GM12878 (cell line): ENCODE measurements at regions not wholly inside any gene's neighbourhood (a gene's known extent, or its start where the extent isn't known, plus 50 kb on each side); places are given as distances from the start of the nearest gene placed in this dataset.

Experiments
- ATAC-seq: fragments of 200-7000 bp; cut with Tn5 transposase; 3 replicates; pipeline ENCODE4 v1.9.1; 2020; ENCODE audit warnings: mild to moderate bottlenecking, moderate library complexity
- BruUV-seq: library from RNA; stranded (reverse); fragments of 400-500 nt; replicated peaks from 2 replicates; lab custom pipeline; 2021; lab: Mats Ljungman, UMichigan
- CTCF ChIA-PET: fragments of 300-600 bp; sonication (Branson Sonifier 250); formaldehyde crosslinking; extraction: SDS; loops from one replicate; lab custom pipeline; 2021; ENCODE audit warnings: inconsistent platforms; lab: Yijun Ruan, JAX
- POLR2A ChIA-PET: fragments of 350-600 bp; formaldehyde crosslinking; extraction: SDS; loops from one replicate; lab custom pipeline; 2021; ENCODE audit warnings: inconsistent platforms; lab: Charles Lee
- RAD21 ChIA-PET: fragments of 300-600 bp; sonication (Branson Sonifier 250); formaldehyde crosslinking; loops from one replicate; lab custom pipeline; 2023; ENCODE audit warnings: antibody characterized with exemption; ENCODE audit not compliant: unreplicated experiment; lab: Charles Lee
- SMC1A ChIA-PET: fragments of 300-600 bp; sonication (Branson Sonifier 250); formaldehyde crosslinking; loops from one replicate; lab custom pipeline; 2023; ENCODE audit not compliant: unreplicated experiment, uncharacterized antibody; lab: Charles Lee
- DNase-seq: peaks from one replicate; pipeline ENCODE4 v3.0.0-alpha.2; 2011; ENCODE audit warnings: low read depth, low spot score
- FAIRE-seq: peaks from 3 replicates; lab custom pipeline; 2011; peaks lifted over from hg19 to GRCh38; lab: Jason Lieb, UNC
- H2AFZ ChIP-seq: 2 replicates; pipeline ENCODE4 v1.6.0; 2011; ENCODE audit warnings: low read depth, low read length, control low read depth; ENCODE audit not compliant: control insufficient read depth
- H3K27ac ChIP-seq: 2 replicates; pipeline ENCODE4 v1.5.1; 2011; ENCODE audit warnings: control low read depth; ENCODE audit not compliant: control insufficient read depth, insufficient read depth
- H3K27me3 ChIP-seq, 2 experiments: replicated peaks in 1 of 2; 2 replicates each; pipeline versions ENCODE4 v1.6.0 to v1.6.1; 2011; ENCODE audit warnings: low read length in 1 of 2; ENCODE audit not compliant: control insufficient read depth in 2 of 2, insufficient read depth in 2 of 2
- H3K36me3 ChIP-seq, 2 experiments: 2 replicates each; pipeline ENCODE4 v1.5.1; 2011; ENCODE audit warnings: low read length in 1 of 2; ENCODE audit not compliant: control insufficient read depth in 2 of 2, insufficient read depth in 2 of 2
- H3K4me1 ChIP-seq: 2 replicates; pipeline ENCODE4 v1.6.1; 2011; ENCODE audit warnings: mild to moderate bottlenecking, low read length, moderate library complexity, mixed read lengths; ENCODE audit not compliant: control insufficient read depth, insufficient read depth
- H3K4me2 ChIP-seq: 2 replicates; pipeline ENCODE4 v1.6.0; 2011; ENCODE audit warnings: control low read depth; ENCODE audit not compliant: control insufficient read depth, insufficient read depth
- H3K4me3 ChIP-seq: fragments of 200-600 bp; sonication (generic); 2 replicates; pipeline ENCODE4 v1.5.1; 2016
- H3K79me2 ChIP-seq: 2 replicates; pipeline ENCODE4 v1.6.0; 2011; ENCODE audit warnings: low read length; ENCODE audit not compliant: control insufficient read depth, insufficient read depth
- H3K9ac ChIP-seq: 2 replicates; pipeline ENCODE4 v1.8.0; 2011; ENCODE audit warnings: low read length, control low read depth, mixed read lengths; ENCODE audit not compliant: control insufficient read depth, insufficient read depth
- H3K9me3 ChIP-seq: replicated peaks from 3 replicates; pipeline ENCODE4 v1.5.1; 2011; ENCODE audit warnings: mild to moderate bottlenecking, low read length; ENCODE audit not compliant: control insufficient read depth, insufficient read depth
- H4K20me1 ChIP-seq: 2 replicates; pipeline ENCODE4 v1.6.0; 2011; ENCODE audit not compliant: control insufficient read depth, insufficient read depth
- ATF7 ChIP-seq: fragments of 450-650 bp; IDR thresholded peaks from 2 replicates; pipeline ENCODE4 v1.6.1; 2016; ENCODE audit warnings: low read depth, mild to moderate bottlenecking
- CEBPB ChIP-seq, 2 experiments: fragments of 150-350 bp in 1 of 2; IDR thresholded peaks; 2 replicates each; pipeline ENCODE4 v1.6.1; 2012 to 2014; ENCODE audit warnings: low read depth in 2 of 2, low read length in 2 of 2, borderline replicate concordance in 1 of 2, inconsistent platforms in 1 of 2
- EGR1 ChIP-seq, 2 experiments: IDR thresholded peaks; 1 replicate in 1 of 2; 2 replicates in 1 of 2; pipeline ENCODE4 v1.6.1; 2011 to 2012; ENCODE audit warnings: low read depth in 2 of 2, low read length in 2 of 2, borderline replicate concordance in 1 of 2, mild to moderate bottlenecking in 1 of 2, moderate library complexity in 1 of 2
- FOXK2 ChIP-seq: fragments of 450-650 bp; IDR thresholded peaks from 2 replicates; pipeline ENCODE4 v1.6.1; 2017; ENCODE audit warnings: mild to moderate bottlenecking, moderate library complexity
- KAT2A ChIP-seq: conservative IDR thresholded peaks from 2 replicates; pipeline ENCODE4 v1.6.1; 2011; ENCODE audit warnings: low read depth, low read length; ENCODE audit not compliant: control insufficient read depth
- KLF5 ChIP-seq: fragments of 450-650 bp; IDR thresholded peaks from 2 replicates; pipeline ENCODE4 v1.6.1; 2014; ENCODE audit warnings: mild to moderate bottlenecking; ENCODE audit not compliant: partially characterized antibody
- MYC ChIP-seq: IDR thresholded peaks from 2 replicates; pipeline ENCODE4 v1.6.1; 2011; ENCODE audit warnings: mild to moderate bottlenecking, low read length, moderate library complexity, inconsistent platforms; ENCODE audit not compliant: insufficient read depth, insufficient replicate concordance, insufficient read length, severe bottlenecking
- NR2C1 ChIP-seq: fragments of 450-650 bp; IDR thresholded peaks from 2 replicates; pipeline ENCODE4 v1.6.1; 2017; ENCODE audit warnings: antibody characterized with exemption, mild to moderate bottlenecking, moderate library complexity
- POU2F2 ChIP-seq: IDR thresholded peaks from 3 replicates; pipeline ENCODE4 v1.6.1; 2011; ENCODE audit warnings: low read depth, mild to moderate bottlenecking, low read length, borderline replicate concordance
- SIX5 ChIP-seq: IDR thresholded peaks from 2 replicates; pipeline ENCODE4 v1.6.1; 2011; ENCODE audit warnings: mild to moderate bottlenecking, low read depth, low read length, moderate library complexity; ENCODE audit not compliant: severe bottlenecking
- SREBF1 ChIP-seq: IDR thresholded peaks from 2 replicates; pipeline ENCODE4 v1.6.1; 2012; ENCODE audit warnings: mild to moderate bottlenecking, low read length
- STAT1 ChIP-seq: fragments of 450-650 bp; conservative IDR thresholded peaks from 2 replicates; pipeline ENCODE4 v1.6.1; 2014; ENCODE audit warnings: antibody characterized with exemption, mild to moderate bottlenecking
- WGBS: methylation state at CpG from one replicate; pipeline ENCODE4 v1.1.6; 2016; ENCODE audit warnings: low lambda C conversion rate; ENCODE audit not compliant: insufficient replicate concordance, insufficient coverage; ENCODE audit errors: missing lambda C conversion rate; 5-methylcytosine and 5-hydroxymethylcytosine counted together
- in situ Hi-C: fragments of 300-500 bp; cut with MboI; formaldehyde crosslinking; loops from 9 replicates; pipeline ENCODE4 v1.14.3; 2018; ENCODE audit warnings: mixed read lengths
- intact Hi-C: fragments of 100-400 bp; cut with micrococcal nuclease; formaldehyde crosslinking; loops from one replicate; pipeline ENCODE4 v1.14.2; 2022; ENCODE audit not compliant: unreplicated experiment
- TF ChIP-seq, protein P1 (sequence below): fragments of 450-650 bp; IDR thresholded peaks from 2 replicates; pipeline ENCODE4 v1.6.1; 2017; ENCODE audit warnings: borderline replicate concordance
- TF ChIP-seq, protein P2 (sequence below): fragments of 450-650 bp; formaldehyde crosslinking; IDR thresholded peaks from 2 replicates; pipeline ENCODE4 v1.4.0; 2022; ENCODE audit warnings: mild to moderate bottlenecking, moderate library complexity
- TF ChIP-seq, protein P3 (sequence below): IDR thresholded peaks from 2 replicates; pipeline ENCODE4 v1.6.1; 2012; ENCODE audit warnings: low read length, inconsistent platforms
- TF ChIP-seq, protein P4 (sequence below): fragments of 450-650 bp; IDR thresholded peaks from 2 replicates; pipeline ENCODE4 v1.6.1; 2018; ENCODE audit warnings: borderline replicate concordance, mild to moderate bottlenecking; ENCODE audit not compliant: partially characterized antibody

DNA sequence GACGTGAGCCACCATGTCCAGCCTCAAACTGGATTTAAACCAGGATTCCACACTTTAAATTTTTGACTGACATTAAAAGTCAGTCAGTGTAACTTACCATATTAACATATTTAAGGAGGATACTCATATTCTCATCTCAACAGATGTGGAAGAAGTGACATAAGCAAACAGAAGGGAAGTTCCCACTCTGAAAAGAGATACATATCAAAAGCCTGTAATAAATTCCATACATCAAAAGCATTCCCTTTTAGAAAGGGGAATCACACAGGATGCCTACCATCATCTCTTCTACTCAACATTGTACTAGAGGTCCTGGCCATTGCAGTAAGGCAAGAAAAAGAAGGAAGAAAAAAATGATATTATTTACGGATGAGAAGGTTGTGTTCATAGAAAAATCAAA, 618.2 kb upstream of the DIPK2B start (continued):
- TF ChIP-seq, protein P1, sequence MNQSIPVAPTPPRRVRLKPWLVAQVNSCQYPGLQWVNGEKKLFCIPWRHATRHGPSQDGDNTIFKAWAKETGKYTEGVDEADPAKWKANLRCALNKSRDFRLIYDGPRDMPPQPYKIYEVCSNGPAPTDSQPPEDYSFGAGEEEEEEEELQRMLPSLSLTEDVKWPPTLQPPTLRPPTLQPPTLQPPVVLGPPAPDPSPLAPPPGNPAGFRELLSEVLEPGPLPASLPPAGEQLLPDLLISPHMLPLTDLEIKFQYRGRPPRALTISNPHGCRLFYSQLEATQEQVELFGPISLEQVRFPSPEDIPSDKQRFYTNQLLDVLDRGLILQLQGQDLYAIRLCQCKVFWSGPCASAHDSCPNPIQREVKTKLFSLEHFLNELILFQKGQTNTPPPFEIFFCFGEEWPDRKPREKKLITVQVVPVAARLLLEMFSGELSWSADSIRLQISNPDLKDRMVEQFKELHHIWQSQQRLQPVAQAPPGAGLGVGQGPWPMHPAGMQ: no peak
- TF ChIP-seq POU2F2: no peak
- TF ChIP-seq SREBF1: no peak
- TF ChIP-seq CEBPB (IDR thresholded peaks at IDR 0.05; ENCODE audit: borderline replicate concordance in 1 of 2, low read depth in 2 of 2, low read length in 2 of 2): no peak
- TF ChIP-seq KLF5: no peak

DNA sequence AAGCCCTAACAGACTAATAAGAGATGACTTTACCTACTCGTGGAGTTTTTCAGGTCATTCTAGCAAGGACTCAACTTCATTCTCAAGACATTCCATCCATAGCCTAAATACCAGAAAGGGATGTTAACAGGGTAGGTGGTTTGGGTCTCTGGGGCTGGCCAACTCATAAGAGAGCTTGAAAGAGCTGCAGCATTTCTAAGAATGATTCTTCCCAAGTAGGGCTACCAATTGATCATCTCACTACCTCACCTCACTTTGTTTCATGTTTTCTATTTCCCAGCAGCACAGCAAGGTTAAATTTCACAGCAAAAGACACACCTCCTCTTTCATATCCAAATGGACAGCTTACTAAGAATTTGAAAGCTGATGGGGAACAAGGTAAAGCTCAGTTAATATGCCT, 614.8 kb upstream of the DIPK2B start:
- POLR2A ChIA-PET: no interaction called here
- TF ChIP-seq NR2C1: no peak
- TF ChIP-seq FOXK2: no peak
- TF ChIP-seq, protein P2, sequence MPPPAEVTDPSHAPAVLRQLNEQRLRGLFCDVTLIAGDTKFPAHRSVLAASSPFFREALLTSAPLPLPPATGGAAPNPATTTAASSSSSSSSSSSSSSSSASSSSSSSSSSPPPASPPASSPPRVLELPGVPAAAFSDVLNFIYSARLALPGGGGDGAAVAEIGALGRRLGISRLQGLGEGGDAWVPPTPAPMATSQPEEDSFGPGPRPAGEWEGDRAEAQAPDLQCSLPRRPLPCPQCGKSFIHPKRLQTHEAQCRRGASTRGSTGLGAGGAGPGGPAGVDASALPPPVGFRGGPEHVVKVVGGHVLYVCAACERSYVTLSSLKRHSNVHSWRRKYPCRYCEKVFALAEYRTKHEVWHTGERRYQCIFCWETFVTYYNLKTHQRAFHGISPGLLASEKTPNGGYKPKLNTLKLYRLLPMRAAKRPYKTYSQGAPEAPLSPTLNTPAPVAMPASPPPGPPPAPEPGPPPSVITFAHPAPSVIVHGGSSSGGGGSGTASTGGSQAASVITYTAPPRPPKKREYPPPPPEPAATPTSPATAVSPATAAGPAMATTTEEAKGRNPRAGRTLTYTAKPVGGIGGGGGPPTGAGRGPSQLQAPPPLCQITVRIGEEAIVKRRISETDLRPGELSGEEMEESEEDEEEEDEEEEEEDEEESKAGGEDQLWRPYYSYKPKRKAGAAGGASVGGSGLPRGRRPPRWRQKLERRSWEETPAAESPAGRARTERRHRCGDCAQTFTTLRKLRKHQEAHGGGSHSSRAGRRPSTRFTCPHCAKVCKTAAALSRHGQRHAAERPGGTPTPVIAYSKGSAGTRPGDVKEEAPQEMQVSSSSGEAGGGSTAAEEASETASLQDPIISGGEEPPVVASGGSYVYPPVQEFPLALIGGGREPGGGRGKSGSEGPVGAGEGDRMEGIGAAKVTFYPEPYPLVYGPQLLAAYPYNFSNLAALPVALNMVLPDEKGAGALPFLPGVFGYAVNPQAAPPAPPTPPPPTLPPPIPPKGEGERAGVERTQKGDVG (CRISPR knock-in tag): no peak
- TF ChIP-seq STAT1: no peak
- TF ChIP-seq, protein P3, sequence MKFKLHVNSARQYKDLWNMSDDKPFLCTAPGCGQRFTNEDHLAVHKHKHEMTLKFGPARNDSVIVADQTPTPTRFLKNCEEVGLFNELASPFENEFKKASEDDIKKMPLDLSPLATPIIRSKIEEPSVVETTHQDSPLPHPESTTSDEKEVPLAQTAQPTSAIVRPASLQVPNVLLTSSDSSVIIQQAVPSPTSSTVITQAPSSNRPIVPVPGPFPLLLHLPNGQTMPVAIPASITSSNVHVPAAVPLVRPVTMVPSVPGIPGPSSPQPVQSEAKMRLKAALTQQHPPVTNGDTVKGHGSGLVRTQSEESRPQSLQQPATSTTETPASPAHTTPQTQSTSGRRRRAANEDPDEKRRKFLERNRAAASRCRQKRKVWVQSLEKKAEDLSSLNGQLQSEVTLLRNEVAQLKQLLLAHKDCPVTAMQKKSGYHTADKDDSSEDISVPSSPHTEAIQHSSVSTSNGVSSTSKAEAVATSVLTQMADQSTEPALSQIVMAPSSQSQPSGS: no peak
- no peak for TF ChIP-seq ATF7
- TF ChIP-seq, protein P4, sequence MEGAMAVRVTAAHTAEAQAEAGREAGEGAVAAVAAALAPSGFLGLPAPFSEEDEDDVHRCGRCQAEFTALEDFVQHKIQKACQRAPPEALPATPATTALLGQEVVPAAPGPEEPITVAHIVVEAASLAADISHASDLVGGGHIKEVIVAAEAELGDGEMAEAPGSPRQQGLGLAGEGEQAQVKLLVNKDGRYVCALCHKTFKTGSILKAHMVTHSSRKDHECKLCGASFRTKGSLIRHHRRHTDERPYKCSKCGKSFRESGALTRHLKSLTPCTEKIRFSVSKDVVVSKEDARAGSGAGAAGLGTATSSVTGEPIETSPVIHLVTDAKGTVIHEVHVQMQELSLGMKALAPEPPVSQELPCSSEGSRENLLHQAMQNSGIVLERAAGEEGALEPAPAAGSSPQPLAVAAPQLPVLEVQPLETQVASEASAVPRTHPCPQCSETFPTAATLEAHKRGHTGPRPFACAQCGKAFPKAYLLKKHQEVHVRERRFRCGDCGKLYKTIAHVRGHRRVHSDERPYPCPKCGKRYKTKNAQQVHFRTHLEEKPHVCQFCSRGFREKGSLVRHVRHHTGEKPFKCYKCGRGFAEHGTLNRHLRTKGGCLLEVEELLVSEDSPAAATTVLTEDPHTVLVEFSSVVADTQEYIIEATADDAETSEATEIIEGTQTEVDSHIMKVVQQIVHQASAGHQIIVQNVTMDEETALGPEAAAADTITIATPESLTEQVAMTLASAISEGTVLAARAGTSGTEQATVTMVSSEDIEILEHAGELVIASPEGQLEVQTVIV: no peak
- TF ChIP-seq SIX5: no peak
- no peak for TF ChIP-seq EGR1 (IDR thresholded peaks at IDR 0.05; ENCODE audit: borderline replicate concordance in 1 of 2, low read depth in 2 of 2, low read length in 2 of 2)
- TF ChIP-seq MYC: no peak
- no peak for TF ChIP-seq KAT2A

More for the DNA sequence above, 614.8 kb upstream of the DIPK2B start:
- intact Hi-C loops: no loop called here
- Histone ChIP-seq H3K9ac (no peak overlapping the region), H3K27ac (no peak overlapping the region), H3K36me3 (no peaks in the 10 kb centered on the region), H3K4me1 (no peaks in the 10 kb centered on the region), H3K4me2 (no peak overlapping the region), H3K27me3 (no peaks in the 10 kb centered on the region), H4K20me1 (no peaks in the 10 kb centered on the region), H3K79me2 (no peaks in the 10 kb centered on the region), H2AFZ (no peak overlapping the region), H3K4me3 (no peak overlapping the region), H3K9me3 (no peaks in the 10 kb centered on the region)
- ATAC-seq: no peak
- no peak for FAIRE-seq
- 4% methylated on average over 1 of the region's 1 CpG for WGBS
- in situ Hi-C loops: no loop called here
- DNase-seq: no peak
- CTCF ChIA-PET: interaction anchor here (1.0 kb wide), 1 partner anchor 13 kb away, joined by 3 read pairs; no protein-coding TSS in a partner anchor
- SMC1A ChIA-PET: no interaction called here
- BruUV-seq: no TSS peak
- RAD21 ChIA-PET: no interaction called here
